Osteoblast (primary cell): ENCODE measurements at regions not wholly inside any gene's neighbourhood (a gene's known extent, or its start where the extent isn't known, plus 50 kb on each side); places are given as distances from the start of the nearest gene placed in this dataset.

ENCODE experiments used
- DNase-seq: peaks from one replicate; pipeline ENCODE4 v3.0.0; 2011; ENCODE audit warnings: low spot score, mixed read lengths; ENCODE audit not compliant: insufficient read length; ENCODE audit errors: missing footprints
- H2AFZ ChIP-seq: 2 replicates; pipeline ENCODE4 v1.6.0; 2011; ENCODE audit warnings: mild to moderate bottlenecking, low read length
- H3K27ac ChIP-seq: 2 replicates; pipeline ENCODE4 v1.5.1; 2011; ENCODE audit warnings: mild to moderate bottlenecking, low read depth, low read length, moderate library complexity
- H3K27me3 ChIP-seq: 2 replicates; pipeline ENCODE4 v1.6.0; 2012; ENCODE audit warnings: mild to moderate bottlenecking, control low read depth, inconsistent platforms, low read length, moderate library complexity; ENCODE audit not compliant: insufficient read depth
- H3K36me3 ChIP-seq: 2 replicates; pipeline ENCODE4 v1.5.1; 2011; ENCODE audit warnings: mild to moderate bottlenecking, low read length, control low read depth, moderate library complexity; ENCODE audit not compliant: insufficient read depth
- H3K4me1 ChIP-seq: 2 replicates; pipeline ENCODE4 v1.5.1; 2011; ENCODE audit warnings: mild to moderate bottlenecking, low read length, control low read depth, moderate library complexity; ENCODE audit not compliant: insufficient read depth
- H3K4me2 ChIP-seq: 2 replicates; pipeline ENCODE4 v1.6.0; 2011; ENCODE audit warnings: mild to moderate bottlenecking, low read length; ENCODE audit not compliant: insufficient read depth
- H3K4me3 ChIP-seq: fragments of 200-600 bp; sonication (generic); 3 replicates; pipeline ENCODE4 v1.5.1; 2012; ENCODE audit warnings: mild to moderate bottlenecking, low read length, inconsistent platforms; ENCODE audit not compliant: insufficient read depth
- H3K79me2 ChIP-seq: 2 replicates; pipeline ENCODE4 v1.6.0; 2012; ENCODE audit warnings: mild to moderate bottlenecking, low read length, control low read depth, inconsistent platforms; ENCODE audit not compliant: insufficient read depth
- H3K9me3 ChIP-seq: 2 replicates; pipeline ENCODE4 v1.5.1; 2011; ENCODE audit warnings: low read depth, low read length, control low read depth
- H4K20me1 ChIP-seq: 2 replicates; pipeline ENCODE4 v1.6.0; 2012; ENCODE audit warnings: mild to moderate bottlenecking, low read length, control low read depth; ENCODE audit not compliant: insufficient read depth
- CTCF ChIP-seq: IDR thresholded peaks from 2 replicates; pipeline ENCODE4 v1.5.1; 2011; ENCODE audit warnings: mild to moderate bottlenecking, low read depth, low read length, moderate library complexity; ENCODE audit errors: extremely low read depth

GRCh38 chr10:125495386-125495785 is 187.6 kb downstream of the TEX36 start:
- Histone ChIP-seq H3K9me3 (no peaks in the 10 kb centered on the region), H3K4me1 (no peaks in the 10 kb centered on the region), H3K4me3 (no peak overlapping the region), H2AFZ (no peak overlapping the region), H3K36me3 (no peaks in the 10 kb centered on the region), H4K20me1 (no peaks in the 10 kb centered on the region), H3K4me2 (no peak overlapping the region), H3K79me2 (no peaks in the 10 kb centered on the region), H3K27me3 (peaks cover 13% of the 10 kb centered on the region), H3K27ac (no peak overlapping the region)
- DNase-seq = no peak
- TF ChIP-seq CTCF = no peak

- no peaks in the 10 kb centered on the region for H3K79me2 ChIP-seq
- H2AFZ ChIP-seq = no peak overlapping the region
- no peak for TF ChIP-seq CTCF
- no peaks in the 10 kb centered on the region for H3K36me3 ChIP-seq
- no peak overlapping the region for H3K4me3 ChIP-seq
- peaks cover 13% of the 10 kb centered on the region for H3K27me3 ChIP-seq
- no peaks in the 10 kb centered on the region for H3K4me1 ChIP-seq
- DNase-seq = no peak
- H3K4me2 ChIP-seq = no peak overlapping the region
- H4K20me1 ChIP-seq = no peaks in the 10 kb centered on the region
- H3K9me3 ChIP-seq = no peaks in the 10 kb centered on the region
- H3K27ac ChIP-seq = no peak overlapping the region
Measured at GRCh38 chr10:125494651-125495239, 188.2 kb downstream of the TEX36 start.

- Histone ChIP-seq H3K79me2 (no peaks in the 10 kb centered on the region), H3K4me2 (no peak overlapping the region), H4K20me1 (no peaks in the 10 kb centered on the region), H3K4me1 (no peaks in the 10 kb centered on the region), H2AFZ (no peak overlapping the region), H3K4me3 (no peak overlapping the region), H3K9me3 (no peaks in the 10 kb centered on the region), H3K36me3 (no peaks in the 10 kb centered on the region), H3K27me3 (peaks cover 8% of the 10 kb centered on the region), H3K27ac (no peak overlapping the region)
- TF ChIP-seq CTCF = no peak
- no peak for DNase-seq
Measured at GRCh38 chr10:125491381-125491780, 191.6 kb downstream of the TEX36 start.

- H3K4me3 ChIP-seq = no peak overlapping the region
- no peaks in the 10 kb centered on the region for H3K4me1 ChIP-seq
- TF ChIP-seq CTCF = no peak
- H4K20me1 ChIP-seq = no peaks in the 10 kb centered on the region
- no peak overlapping the region for H2AFZ ChIP-seq
- no peak for DNase-seq
- peaks cover 13% of the 10 kb centered on the region for H3K27me3 ChIP-seq
- H3K79me2 ChIP-seq = no peaks in the 10 kb centered on the region
- no peaks in the 10 kb centered on the region for H3K9me3 ChIP-seq
- no peak overlapping the region for H3K27ac ChIP-seq
- H3K4me2 ChIP-seq = no peak overlapping the region
- H3K36me3 ChIP-seq = no peaks in the 10 kb centered on the region
Measured at GRCh38 chr10:125489731-125490130, 193.2 kb downstream of the TEX36 start.
